ENCODE measurements at regions not wholly inside any gene's neighbourhood (a gene's known extent, or its start where the extent isn't known, plus 50 kb on each side); places are given as distances from the start of the nearest gene placed in this dataset.

DNA sequence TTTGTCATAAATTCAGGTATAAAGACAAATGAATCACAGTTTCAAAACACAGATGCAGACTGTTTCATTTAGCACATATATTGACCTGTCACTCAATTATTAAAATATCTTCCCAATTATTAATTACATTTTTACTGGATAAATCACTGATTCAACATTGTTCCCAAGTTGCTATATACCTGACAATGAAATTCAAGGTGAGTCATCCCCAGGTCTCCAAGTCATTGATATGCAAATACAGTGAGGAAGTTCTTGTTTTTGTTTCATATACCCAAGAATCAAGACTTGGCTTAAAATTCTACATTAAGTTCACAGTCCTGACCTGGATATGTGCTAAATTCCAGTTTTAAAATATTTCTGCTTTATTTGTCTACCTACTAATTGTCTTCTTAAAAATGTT, 599.3 kb upstream of the PSMD7 start:
- Histone ChIP-seq H3K9me3 (ENCODE audit: control insufficient read depth, insufficient read depth, low read depth, low read length) (no peaks in the 10 kb centered on the region), H3K79me2 (ENCODE audit: control insufficient read depth, insufficient read depth, low read length) (no peaks in the 10 kb centered on the region), H3K27ac (ENCODE audit: insufficient read depth, low read length) (no peak overlapping the region), H4K20me1 (ENCODE audit: control insufficient read depth, extremely low read depth, insufficient read depth, low read length) (no peaks in the 10 kb centered on the region), H3K4me3 (replicated peaks in 1 of 4; ENCODE audit: control extremely low read depth in 1 of 4, insufficient read depth in 1 of 4, low read depth in 3 of 4, low read length in 4 of 4) (no peak overlapping the region), H3K9ac (ENCODE audit: insufficient read depth, low read length) (no peak overlapping the region), H2AFZ (ENCODE audit: low read length) (no peak overlapping the region), H3K36me3 (ENCODE audit: control insufficient read depth, insufficient read depth, low read length) (no peaks in the 10 kb centered on the region), H3K4me2 (ENCODE audit: extremely low read depth, insufficient read depth, low read length) (no peak overlapping the region), H3K4me1 (ENCODE audit: control insufficient read depth, extremely low read depth, insufficient read depth, low read length) (no peaks in the 10 kb centered on the region), H3K27me3 (ENCODE audit: control insufficient read depth, insufficient read depth, low read length) (no peaks in the 10 kb centered on the region)
- no peak for TF ChIP-seq EZH2 (IDR thresholded peaks at IDR 0.05; ENCODE audit: low read length, missing control alignments)
- no peak for DNase-seq (ENCODE audit: low read depth in 2 of 2)

- Histone ChIP-seq H3K4me1 (ENCODE audit: control insufficient read depth, extremely low read depth, insufficient read depth, low read length) (no peaks in the 10 kb centered on the region), H3K27ac (ENCODE audit: insufficient read depth, low read length) (no peak overlapping the region), H4K20me1 (ENCODE audit: control insufficient read depth, extremely low read depth, insufficient read depth, low read length) (no peaks in the 10 kb centered on the region), H3K9ac (ENCODE audit: insufficient read depth, low read length) (no peak overlapping the region), H3K27me3 (ENCODE audit: control insufficient read depth, insufficient read depth, low read length) (no peaks in the 10 kb centered on the region), H2AFZ (ENCODE audit: low read length) (no peak overlapping the region), H3K4me2 (ENCODE audit: extremely low read depth, insufficient read depth, low read length) (no peak overlapping the region), H3K9me3 (ENCODE audit: control insufficient read depth, insufficient read depth, low read depth, low read length) (no peaks in the 10 kb centered on the region), H3K36me3 (ENCODE audit: control insufficient read depth, insufficient read depth, low read length) (no peaks in the 10 kb centered on the region), H3K4me3 (replicated peaks in 1 of 4; ENCODE audit: control extremely low read depth in 1 of 4, insufficient read depth in 1 of 4, low read depth in 3 of 4, low read length in 4 of 4) (no peak overlapping the region), H3K79me2 (ENCODE audit: control insufficient read depth, insufficient read depth, low read length) (no peaks in the 10 kb centered on the region)
- no peak for DNase-seq (ENCODE audit: low read depth in 2 of 2)
- TF ChIP-seq EZH2 (IDR thresholded peaks at IDR 0.05; ENCODE audit: low read length, missing control alignments): no peak
- TF ChIP-seq, protein P1, sequence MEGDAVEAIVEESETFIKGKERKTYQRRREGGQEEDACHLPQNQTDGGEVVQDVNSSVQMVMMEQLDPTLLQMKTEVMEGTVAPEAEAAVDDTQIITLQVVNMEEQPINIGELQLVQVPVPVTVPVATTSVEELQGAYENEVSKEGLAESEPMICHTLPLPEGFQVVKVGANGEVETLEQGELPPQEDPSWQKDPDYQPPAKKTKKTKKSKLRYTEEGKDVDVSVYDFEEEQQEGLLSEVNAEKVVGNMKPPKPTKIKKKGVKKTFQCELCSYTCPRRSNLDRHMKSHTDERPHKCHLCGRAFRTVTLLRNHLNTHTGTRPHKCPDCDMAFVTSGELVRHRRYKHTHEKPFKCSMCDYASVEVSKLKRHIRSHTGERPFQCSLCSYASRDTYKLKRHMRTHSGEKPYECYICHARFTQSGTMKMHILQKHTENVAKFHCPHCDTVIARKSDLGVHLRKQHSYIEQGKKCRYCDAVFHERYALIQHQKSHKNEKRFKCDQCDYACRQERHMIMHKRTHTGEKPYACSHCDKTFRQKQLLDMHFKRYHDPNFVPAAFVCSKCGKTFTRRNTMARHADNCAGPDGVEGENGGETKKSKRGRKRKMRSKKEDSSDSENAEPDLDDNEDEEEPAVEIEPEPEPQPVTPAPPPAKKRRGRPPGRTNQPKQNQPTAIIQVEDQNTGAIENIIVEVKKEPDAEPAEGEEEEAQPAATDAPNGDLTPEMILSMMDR (conservative IDR thresholded peaks at IDR 0.05 in 1 of 2, IDR thresholded peaks at IDR 0.05 in 1 of 2; ENCODE audit: low read depth in 1 of 2, low read length in 2 of 2): no peak
Observed at GRCh38 chr16:73692861-73693260, 603.8 kb upstream of the PSMD7 start.

GRCh38 chr16:73683804-73684203, 612.8 kb upstream of the PSMD7 start:
- H2AFZ ChIP-seq (ENCODE audit: low read length): no peak overlapping the region
- H4K20me1 ChIP-seq (ENCODE audit: control insufficient read depth, extremely low read depth, insufficient read depth, low read length): no peaks in the 10 kb centered on the region
- H3K4me2 ChIP-seq (ENCODE audit: extremely low read depth, insufficient read depth, low read length): no peak overlapping the region
- no peak overlapping the region for H3K27ac ChIP-seq (ENCODE audit: insufficient read depth, low read length)
- no peak for DNase-seq (ENCODE audit: low read depth in 2 of 2)
- H3K27me3 ChIP-seq (ENCODE audit: control insufficient read depth, insufficient read depth, low read length): no peaks in the 10 kb centered on the region
- H3K4me3 ChIP-seq (replicated peaks in 1 of 4; ENCODE audit: control extremely low read depth in 1 of 4, insufficient read depth in 1 of 4, low read depth in 3 of 4, low read length in 4 of 4): no peak overlapping the region
- no peaks in the 10 kb centered on the region for H3K9me3 ChIP-seq (ENCODE audit: control insufficient read depth, insufficient read depth, low read depth, low read length)
- H3K9ac ChIP-seq (ENCODE audit: insufficient read depth, low read length): no peak overlapping the region
- no peaks in the 10 kb centered on the region for H3K4me1 ChIP-seq (ENCODE audit: control insufficient read depth, extremely low read depth, insufficient read depth, low read length)
- H3K36me3 ChIP-seq (ENCODE audit: control insufficient read depth, insufficient read depth, low read length): no peaks in the 10 kb centered on the region
- no peak for TF ChIP-seq EZH2 (IDR thresholded peaks at IDR 0.05; ENCODE audit: low read length, missing control alignments)
- TF ChIP-seq, protein P1 (conservative IDR thresholded peaks at IDR 0.05 in 1 of 2, IDR thresholded peaks at IDR 0.05 in 1 of 2; ENCODE audit: low read depth in 1 of 2, low read length in 2 of 2): no peak
- no peaks in the 10 kb centered on the region for H3K79me2 ChIP-seq (ENCODE audit: control insufficient read depth, insufficient read depth, low read length)

Measured in fibroblast of lung (primary cell).